ENCODE measurements at regions not wholly inside any gene's neighbourhood (a gene's known extent, or its start where the extent isn't known, plus 50 kb on each side); places are given as distances from the start of the nearest gene placed in this dataset.
"Not testable (repeated sequence)": the region's sequence is repeated elsewhere in the genome, so short reads cannot be mapped to it uniquely, and the experiment has no call there.

GRCh38 chr5:162801235-162801634 is 636.2 kb upstream of the CCNG1 start:
- H3K9me3 Mint-ChIP-seq = no peaks in the 10 kb centered on the region
- H3K27me3 Mint-ChIP-seq = no peaks in the 10 kb centered on the region
- no peaks in the 10 kb centered on the region for H3K36me3 Mint-ChIP-seq
- TF ChIP-seq, protein P1, sequence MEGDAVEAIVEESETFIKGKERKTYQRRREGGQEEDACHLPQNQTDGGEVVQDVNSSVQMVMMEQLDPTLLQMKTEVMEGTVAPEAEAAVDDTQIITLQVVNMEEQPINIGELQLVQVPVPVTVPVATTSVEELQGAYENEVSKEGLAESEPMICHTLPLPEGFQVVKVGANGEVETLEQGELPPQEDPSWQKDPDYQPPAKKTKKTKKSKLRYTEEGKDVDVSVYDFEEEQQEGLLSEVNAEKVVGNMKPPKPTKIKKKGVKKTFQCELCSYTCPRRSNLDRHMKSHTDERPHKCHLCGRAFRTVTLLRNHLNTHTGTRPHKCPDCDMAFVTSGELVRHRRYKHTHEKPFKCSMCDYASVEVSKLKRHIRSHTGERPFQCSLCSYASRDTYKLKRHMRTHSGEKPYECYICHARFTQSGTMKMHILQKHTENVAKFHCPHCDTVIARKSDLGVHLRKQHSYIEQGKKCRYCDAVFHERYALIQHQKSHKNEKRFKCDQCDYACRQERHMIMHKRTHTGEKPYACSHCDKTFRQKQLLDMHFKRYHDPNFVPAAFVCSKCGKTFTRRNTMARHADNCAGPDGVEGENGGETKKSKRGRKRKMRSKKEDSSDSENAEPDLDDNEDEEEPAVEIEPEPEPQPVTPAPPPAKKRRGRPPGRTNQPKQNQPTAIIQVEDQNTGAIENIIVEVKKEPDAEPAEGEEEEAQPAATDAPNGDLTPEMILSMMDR (conservative IDR thresholded peaks at IDR 0.05) = no peak
- H3K4me1 Mint-ChIP-seq (ENCODE audit: unreplicated experiment) = no peaks in the 10 kb centered on the region
- no peak for DNase-seq (ENCODE audit: extremely low spot score, unreplicated experiment)
- no peak overlapping the region for H3K27ac Mint-ChIP-seq
- H3K4me3 Mint-ChIP-seq = no peak overlapping the region

DNA sequence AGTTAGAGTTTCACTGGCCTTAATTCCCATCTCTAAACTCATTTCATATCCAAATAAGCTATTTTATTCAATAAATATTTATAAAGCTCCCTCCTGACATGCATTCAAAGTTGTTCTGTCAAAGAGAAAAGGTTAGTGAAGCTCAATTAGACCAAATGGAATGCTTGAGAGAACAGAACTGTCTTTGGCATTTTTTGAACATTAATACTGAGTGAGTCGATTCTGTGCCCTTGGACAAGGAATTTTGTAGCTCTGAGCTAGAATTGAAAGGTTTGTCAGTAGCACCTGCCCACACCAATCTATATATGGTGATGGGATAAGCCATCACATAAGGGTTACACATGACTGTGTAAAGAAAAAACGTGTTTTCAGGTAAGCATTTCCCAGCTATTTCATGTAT is 631.2 kb upstream of the CCNG1 start:
- Mint-ChIP-seq H3K27ac (no peak overlapping the region), H3K27me3 (no peaks in the 10 kb centered on the region), H3K9me3 (no peaks in the 10 kb centered on the region), H3K4me1 (ENCODE audit: unreplicated experiment) (no peaks in the 10 kb centered on the region), H3K4me3 (no peak overlapping the region), H3K36me3 (no peaks in the 10 kb centered on the region)
- no peak for DNase-seq (ENCODE audit: extremely low spot score, unreplicated experiment)
- TF ChIP-seq, protein P1 (conservative IDR thresholded peaks at IDR 0.05) = no peak

- Mint-ChIP-seq H3K4me3 (no peak overlapping the region), H3K27me3 (no peaks in the 10 kb centered on the region), H3K27ac (no peak overlapping the region)
These were observed 626.3 kb upstream of the CCNG1 start for GRCh38 chr5:162811071-162811470.

DNA sequence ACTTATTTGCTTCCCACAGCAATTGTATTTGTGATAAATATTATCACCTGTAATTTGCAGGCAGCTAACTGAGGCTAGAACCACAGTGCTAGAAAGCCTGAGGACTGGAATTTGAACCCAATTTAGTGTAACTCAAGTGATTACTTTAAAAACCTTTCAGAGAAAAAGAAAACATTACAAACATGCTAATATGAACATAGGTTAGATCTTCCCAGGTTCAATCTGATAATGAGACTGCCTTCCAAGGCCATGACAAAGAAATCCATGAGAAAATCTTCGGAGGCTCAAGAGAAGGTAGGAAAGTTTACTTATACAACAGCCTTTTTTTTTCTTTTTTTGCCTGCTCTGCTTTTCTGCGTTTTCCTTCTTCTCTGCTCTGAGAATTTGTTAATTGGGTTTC is 620.6 kb upstream of the CCNG1 start:
- Mint-ChIP-seq H3K4me3 (no peak overlapping the region), H3K4me1 (ENCODE audit: unreplicated experiment) (no peaks in the 10 kb centered on the region), H3K27ac (no peak overlapping the region), H3K9me3 (no peaks in the 10 kb centered on the region), H3K27me3 (no peaks in the 10 kb centered on the region), H3K36me3 (no peaks in the 10 kb centered on the region)
- TF ChIP-seq, protein P1 (conservative IDR thresholded peaks at IDR 0.05) = no peak
- no peak for DNase-seq (ENCODE audit: extremely low spot score, unreplicated experiment)

More at GRCh38 chr5:162811071-162811470, 626.3 kb upstream of the CCNG1 start:
- Mint-ChIP-seq H3K4me1 (ENCODE audit: unreplicated experiment) (no peaks in the 10 kb centered on the region), H3K36me3 (no peaks in the 10 kb centered on the region), H3K9me3 (no peaks in the 10 kb centered on the region)
- TF ChIP-seq, protein P1 (conservative IDR thresholded peaks at IDR 0.05) = no peak
- DNase-seq (ENCODE audit: extremely low spot score, unreplicated experiment) = no peak

GRCh38 chr5:162817364-162817763 is 620.0 kb upstream of the CCNG1 start:
- no peaks in the 10 kb centered on the region for H3K9me3 Mint-ChIP-seq
- no peaks in the 10 kb centered on the region for H3K4me1 Mint-ChIP-seq (ENCODE audit: unreplicated experiment)
- no peak overlapping the region for H3K4me3 Mint-ChIP-seq
- DNase-seq (ENCODE audit: extremely low spot score, unreplicated experiment) = no peak
- no peaks in the 10 kb centered on the region for H3K27me3 Mint-ChIP-seq
- TF ChIP-seq, protein P1 (conservative IDR thresholded peaks at IDR 0.05) = no peak
- no peak overlapping the region for H3K27ac Mint-ChIP-seq
- H3K36me3 Mint-ChIP-seq = no peaks in the 10 kb centered on the region

DNA sequence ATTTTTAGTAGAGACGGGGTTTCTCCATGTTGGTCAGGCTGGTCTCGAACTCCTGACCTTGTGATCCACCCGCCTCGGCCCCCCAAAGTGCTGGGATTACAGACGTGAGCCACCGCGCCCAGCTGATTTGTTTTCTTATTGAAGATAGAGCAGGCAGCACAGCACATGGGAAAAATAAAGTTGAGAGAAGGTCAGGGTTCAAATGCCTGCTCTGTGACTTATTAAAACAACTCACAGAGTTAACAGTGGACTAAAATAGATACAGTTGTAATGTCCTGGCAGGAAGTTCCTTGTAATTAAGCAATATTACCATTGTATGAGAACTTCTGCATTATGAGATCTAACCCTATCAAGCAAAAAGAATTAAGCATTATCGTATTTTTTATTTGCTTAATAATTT is 615.7 kb upstream of the CCNG1 start:
- H3K27me3 Mint-ChIP-seq; DNase-seq (ENCODE audit: extremely low spot score, unreplicated experiment); H3K4me1 Mint-ChIP-seq (ENCODE audit: unreplicated experiment); H3K9me3 Mint-ChIP-seq; H3K36me3 Mint-ChIP-seq; H3K27ac Mint-ChIP-seq; H3K4me3 Mint-ChIP-seq: not testable (repeated sequence)

Measured in type B pancreatic cell (in vitro differentiated cells).